Vagina (tissue), 2 donors: ENCODE measurements at regions not wholly inside any gene's neighbourhood (a gene's known extent, or its start where the extent isn't known, plus 50 kb on each side); places are given as distances from the start of the nearest gene placed in this dataset.
A peak's percentile ranks its signal among the peaks of the same experiment; 100 is the strongest.

Experiments
- DNase-seq, 2 donors: peaks; one replicate each; pipeline ENCODE4 v3.0.0-alpha.2; 2017; ENCODE audit errors: extremely low spot score in 2 of 2
- H3K27ac ChIP-seq: fragments of 200-600 bp; sonication (generic); one replicate; pipeline ENCODE4 v1.5.1; 2019
- H3K27me3 ChIP-seq: fragments of 200-600 bp; sonication (generic); one replicate; pipeline ENCODE4 v1.5.1; 2019
- H3K36me3 ChIP-seq, 2 donors: fragments of 200-600 bp; sonication (generic); one replicate each; pipeline ENCODE4 v1.5.1; 2017 to 2019
- H3K4me1 ChIP-seq: fragments of 200-600 bp; sonication (generic); one replicate; pipeline ENCODE4 v1.5.1; 2019
- H3K4me3 ChIP-seq, 2 donors: fragments of 200-600 bp; sonication (generic); 1 replicate in 1 of 2; 2 replicates in 1 of 2; pipeline ENCODE4 v1.5.1; 2016 to 2019
- H3K9me3 ChIP-seq: fragments of 200-600 bp; sonication (generic); one replicate; pipeline ENCODE4 v1.5.1; 2019
- POLR2A ChIP-seq, 2 donors: fragments of 450-650 bp; IDR thresholded peaks; one replicate each; pipeline ENCODE4 v1.6.1; 2017; ENCODE audit warnings: antibody characterized with exemption in 2 of 2, mild to moderate bottlenecking in 2 of 2, moderate library complexity in 2 of 2
- POLR2AphosphoS5 ChIP-seq, 2 donors: sonication (generic); formaldehyde crosslinking; IDR thresholded peaks; one replicate each; pipeline ENCODE4 v1.9.0; 2017; ENCODE audit warnings: antibody characterized with exemption in 2 of 2, mild to moderate bottlenecking in 2 of 2, low read depth in 1 of 2; ENCODE audit not compliant: insufficient read depth in 1 of 2
- intact Hi-C: fragments of 100-400 bp; cut with DNase I; formaldehyde crosslinking; loops from one replicate; pipeline ENCODE4 v1.15.1; 2023
- TF ChIP-seq, protein P1 (sequence below), 3 experiments: fragments of 450-650 bp in 2 of 3; fragments of 200-600 bp in 1 of 3; sonication (generic) in 1 of 3; IDR thresholded peaks; one replicate each; pipeline ENCODE4 v1.5.1; 2017 to 2019; ENCODE audit warnings: antibody characterized with exemption in 3 of 3, mild to moderate bottlenecking in 2 of 3, moderate library complexity in 2 of 3

DNA sequence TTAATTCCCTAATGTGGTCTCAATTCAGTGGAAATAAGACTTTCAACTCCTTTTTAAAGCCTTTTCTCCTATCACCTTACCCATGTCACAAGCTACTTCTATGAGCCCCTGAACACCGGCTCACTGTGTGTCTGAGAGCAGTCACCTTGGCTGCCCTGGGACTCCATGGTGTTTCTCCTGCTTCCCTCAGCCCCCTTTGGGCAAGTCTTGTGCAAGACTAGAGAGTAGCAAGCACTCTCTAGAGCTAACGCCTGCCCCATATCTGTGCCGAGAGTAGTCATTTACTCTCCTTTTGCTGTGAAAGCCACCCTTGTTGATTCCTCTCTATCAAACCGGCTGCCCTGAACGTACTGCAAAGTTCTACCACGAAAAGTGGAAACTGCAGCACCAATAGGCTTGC lies 77.9 kb upstream of the DAB2 start:
- Histone ChIP-seq H3K27me3 (no peaks in the 10 kb centered on the region), H3K27ac (no peak overlapping the region), H3K9me3 (no peaks in the 10 kb centered on the region), H3K4me1 (peaks cover 5% of the 10 kb centered on the region), H3K36me3 (no peaks in the 10 kb centered on the region), H3K4me3 (no peak overlapping the region)
- TF ChIP-seq POLR2AphosphoS5 (IDR thresholded peaks at IDR 0.05; ENCODE audit: insufficient read depth in 1 of 2, low read depth in 1 of 2): no peak
- TF ChIP-seq, protein P1, sequence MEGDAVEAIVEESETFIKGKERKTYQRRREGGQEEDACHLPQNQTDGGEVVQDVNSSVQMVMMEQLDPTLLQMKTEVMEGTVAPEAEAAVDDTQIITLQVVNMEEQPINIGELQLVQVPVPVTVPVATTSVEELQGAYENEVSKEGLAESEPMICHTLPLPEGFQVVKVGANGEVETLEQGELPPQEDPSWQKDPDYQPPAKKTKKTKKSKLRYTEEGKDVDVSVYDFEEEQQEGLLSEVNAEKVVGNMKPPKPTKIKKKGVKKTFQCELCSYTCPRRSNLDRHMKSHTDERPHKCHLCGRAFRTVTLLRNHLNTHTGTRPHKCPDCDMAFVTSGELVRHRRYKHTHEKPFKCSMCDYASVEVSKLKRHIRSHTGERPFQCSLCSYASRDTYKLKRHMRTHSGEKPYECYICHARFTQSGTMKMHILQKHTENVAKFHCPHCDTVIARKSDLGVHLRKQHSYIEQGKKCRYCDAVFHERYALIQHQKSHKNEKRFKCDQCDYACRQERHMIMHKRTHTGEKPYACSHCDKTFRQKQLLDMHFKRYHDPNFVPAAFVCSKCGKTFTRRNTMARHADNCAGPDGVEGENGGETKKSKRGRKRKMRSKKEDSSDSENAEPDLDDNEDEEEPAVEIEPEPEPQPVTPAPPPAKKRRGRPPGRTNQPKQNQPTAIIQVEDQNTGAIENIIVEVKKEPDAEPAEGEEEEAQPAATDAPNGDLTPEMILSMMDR (IDR thresholded peaks at IDR 0.05): no peak
- TF ChIP-seq POLR2A (IDR thresholded peaks at IDR 0.05): no peak
- intact Hi-C loops: no loop called here
- no peak for DNase-seq

DNA sequence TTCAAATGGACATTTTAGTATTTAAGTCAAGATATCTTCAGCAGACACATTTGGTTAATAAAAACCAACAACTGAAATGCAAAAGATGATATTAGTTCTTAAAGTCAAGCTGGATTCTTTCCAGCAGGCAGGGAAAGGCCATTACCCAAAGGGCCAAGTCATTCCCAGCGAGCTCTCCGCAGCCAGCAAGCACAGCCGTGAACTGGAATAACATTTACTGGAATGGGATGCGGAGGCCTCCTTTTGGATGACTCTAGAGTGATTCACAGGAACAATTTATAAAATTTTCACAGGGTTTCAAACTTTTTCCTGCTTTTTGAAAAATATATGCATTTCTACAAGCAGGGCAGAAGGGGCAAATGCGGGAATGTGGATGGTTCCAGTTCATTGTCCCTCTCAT lies 76.6 kb upstream of the DAB2 start:
- no peak for TF ChIP-seq POLR2A (IDR thresholded peaks at IDR 0.05)
- no peak for TF ChIP-seq POLR2AphosphoS5 (IDR thresholded peaks at IDR 0.05; ENCODE audit: insufficient read depth in 1 of 2, low read depth in 1 of 2)
- TF ChIP-seq, protein P1 (IDR thresholded peaks at IDR 0.05): no peak
- no peaks in the 10 kb centered on the region for H3K27me3 ChIP-seq

DNA sequence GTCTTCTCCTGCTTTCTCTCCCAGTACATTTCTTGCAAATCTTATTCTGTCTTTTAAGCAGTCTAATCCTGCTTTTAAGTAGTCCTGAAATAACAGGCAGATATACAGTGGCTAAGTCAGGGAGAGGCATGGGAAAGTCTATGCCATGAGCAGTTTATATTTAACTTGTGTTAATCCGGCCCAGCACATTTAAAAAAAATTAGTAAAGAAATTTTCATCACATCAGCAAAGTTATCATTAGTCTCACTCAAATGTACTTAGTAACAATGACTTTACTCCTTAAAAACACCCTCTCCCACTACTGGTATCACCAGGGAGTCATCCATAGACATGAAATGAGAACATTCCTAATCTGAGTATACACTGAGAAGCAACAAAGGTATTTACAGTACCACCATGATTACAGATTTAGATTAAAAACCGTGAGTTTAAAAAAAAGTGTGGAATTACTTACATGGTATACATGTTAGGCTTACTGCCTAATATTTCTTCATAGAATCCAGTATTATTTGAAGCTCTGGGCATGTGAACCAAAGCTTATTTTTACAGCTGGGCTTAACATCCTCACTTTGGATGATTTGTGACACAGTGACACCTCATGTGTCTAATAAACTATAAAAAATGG lies 75.9 kb upstream of the DAB2 start:
- Histone ChIP-seq H3K4me3 (no peak overlapping the region), H3K27me3 (no peaks in the 10 kb centered on the region), H3K36me3 (no peaks in the 10 kb centered on the region), H3K9me3 (no peaks in the 10 kb centered on the region), H3K27ac (no peak overlapping the region), H3K4me1 (peaks cover 5% of the 10 kb centered on the region)
- TF ChIP-seq, protein P1 (IDR thresholded peaks at IDR 0.05): no peak
- no peak for TF ChIP-seq POLR2AphosphoS5 (IDR thresholded peaks at IDR 0.05; ENCODE audit: insufficient read depth in 1 of 2, low read depth in 1 of 2)
- no peak for TF ChIP-seq POLR2A (IDR thresholded peaks at IDR 0.05)
- intact Hi-C loops: no loop called here
- DNase-seq: no peak

More for the DNA sequence above, 76.6 kb upstream of the DAB2 start:
- H3K36me3 ChIP-seq: no peaks in the 10 kb centered on the region
- H3K4me3 ChIP-seq: no peak overlapping the region
- H3K9me3 ChIP-seq: no peaks in the 10 kb centered on the region
- H3K4me1 ChIP-seq: peaks cover 5% of the 10 kb centered on the region
- intact Hi-C loops: no loop called here
- peak overlapping the region; percentile 26 for H3K27ac ChIP-seq
- no peak for DNase-seq

DNA sequence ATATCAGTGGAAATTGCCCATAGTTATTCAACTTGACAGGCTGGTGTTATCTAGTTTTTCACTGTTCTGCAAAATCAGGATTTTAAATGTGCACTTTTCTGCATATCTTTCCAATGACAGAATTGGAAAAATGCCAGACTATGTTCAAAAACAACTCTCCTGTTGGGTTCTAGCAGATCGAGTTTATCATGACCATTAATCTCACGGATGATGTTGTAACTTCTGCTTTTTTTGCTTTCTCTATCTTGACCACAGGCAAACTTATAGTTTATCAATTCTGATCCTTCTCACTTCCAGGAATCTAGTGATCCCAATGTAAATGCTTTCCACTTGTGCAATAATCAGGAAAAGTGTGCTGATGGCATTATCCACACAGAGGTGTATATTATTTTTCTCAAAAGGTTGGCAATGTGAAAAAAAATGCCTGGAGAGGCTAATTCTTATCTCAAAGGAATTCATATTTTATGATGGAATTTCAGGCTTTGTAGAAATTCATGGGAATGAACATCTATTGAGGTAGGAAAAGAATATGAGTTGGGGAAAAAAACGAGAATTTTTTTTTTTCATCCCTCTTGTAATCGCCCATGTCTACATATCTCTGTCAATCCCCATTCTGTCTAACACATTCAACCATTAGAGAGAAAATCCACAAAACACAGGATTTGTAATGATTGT lies 73.6 kb upstream of the DAB2 start:
- peaks cover 5% of the 10 kb centered on the region for H3K4me1 ChIP-seq
- DNase-seq: no peak
- H3K36me3 ChIP-seq: no peaks in the 10 kb centered on the region
- no peaks in the 10 kb centered on the region for H3K27me3 ChIP-seq
- H3K27ac ChIP-seq: no peak overlapping the region
- TF ChIP-seq POLR2AphosphoS5 (IDR thresholded peaks at IDR 0.05; ENCODE audit: insufficient read depth in 1 of 2, low read depth in 1 of 2) (no peak), POLR2A (IDR thresholded peaks at IDR 0.05) (no peak)
- TF ChIP-seq, protein P1 (IDR thresholded peaks at IDR 0.05): no peak
- intact Hi-C loops: no loop called here
- H3K4me3 ChIP-seq: no peak overlapping the region
- H3K9me3 ChIP-seq: no peaks in the 10 kb centered on the region

DNA sequence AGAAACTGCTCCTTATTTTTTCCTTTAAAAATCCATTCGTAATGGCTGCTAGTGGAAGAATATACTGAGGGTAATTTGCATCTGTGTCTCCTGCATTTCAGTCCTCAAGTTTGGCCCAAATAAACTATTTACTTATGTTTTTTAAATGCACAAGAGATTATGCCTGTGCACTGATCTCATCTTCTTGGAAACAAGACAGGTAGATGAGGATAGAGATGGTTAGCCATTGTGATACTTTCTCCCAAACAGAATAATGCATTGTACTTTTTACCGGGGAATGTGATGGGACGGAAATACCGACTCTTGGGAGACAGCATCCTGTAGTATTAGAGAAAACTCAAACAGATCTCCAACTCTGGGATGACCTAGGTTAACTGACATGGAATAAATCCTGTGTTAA lies 72.5 kb upstream of the DAB2 start:
- TF ChIP-seq, protein P1 (IDR thresholded peaks at IDR 0.05): no peak
- TF ChIP-seq POLR2A (IDR thresholded peaks at IDR 0.05) (no peak), POLR2AphosphoS5 (IDR thresholded peaks at IDR 0.05; ENCODE audit: insufficient read depth in 1 of 2, low read depth in 1 of 2) (no peak)
- intact Hi-C loops: no loop called here
- Histone ChIP-seq H3K27ac (no peak overlapping the region), H3K4me3 (no peak overlapping the region), H3K36me3 (no peaks in the 10 kb centered on the region), H3K27me3 (no peaks in the 10 kb centered on the region), H3K9me3 (no peaks in the 10 kb centered on the region), H3K4me1 (peaks cover 5% of the 10 kb centered on the region)
- no peak for DNase-seq
